BLaER1 treated with 17β-estradiol and CSF1 and Interleukin-3, amounts not matched to agents 10 nM and 100 nM (cell line): ENCODE measurements at regions not wholly inside any gene's neighbourhood (a gene's known extent, or its start where the extent isn't known, plus 50 kb on each side); places are given as distances from the start of the nearest gene placed in this dataset.

ENCODE experiments used
- H3K27ac ChIP-seq, 11 experiments: shearing (Covaris generic); formaldehyde crosslinking; 2 replicates each; pipeline ENCODE4 v1.8.1; 2022
- H3K27me3 ChIP-seq, 11 experiments: shearing (Covaris generic); formaldehyde crosslinking; 2 replicates each; pipeline ENCODE4 v1.8.1; 2022
- H3K36me3 ChIP-seq, 11 experiments: shearing (Covaris generic); formaldehyde crosslinking; 2 replicates each; pipeline ENCODE4 v1.8.1; 2022
- H3K4me1 ChIP-seq, 10 experiments: shearing (Covaris generic); formaldehyde crosslinking; 2 replicates each; pipeline ENCODE4 v1.8.1; 2022
- H3K4me2 ChIP-seq, 11 experiments: shearing (Covaris generic); formaldehyde crosslinking; 2 replicates each; pipeline ENCODE4 v1.8.1; 2022
- H3K4me3 ChIP-seq, 10 experiments: shearing (Covaris generic); formaldehyde crosslinking; 2 replicates each; pipeline ENCODE4 v1.8.1; 2022
- H3K9ac ChIP-seq, 11 experiments: shearing (Covaris generic); formaldehyde crosslinking; 2 replicates each; pipeline ENCODE4 v1.8.1; 2022
- H3K9me3 ChIP-seq, 11 experiments: shearing (Covaris generic); formaldehyde crosslinking; replicated peaks in 1 of 11; 2 replicates each; pipeline ENCODE4 v1.8.1; 2022
- H4K20me1 ChIP-seq, 11 experiments: shearing (Covaris generic); formaldehyde crosslinking; 2 replicates each; pipeline ENCODE4 v1.8.1; 2022
- Cebpa-rat ChIP-seq, 11 experiments: shearing (Covaris generic); IDR thresholded peaks; 2 replicates each; pipeline ENCODE4 v1.8.1; 2022

DNA sequence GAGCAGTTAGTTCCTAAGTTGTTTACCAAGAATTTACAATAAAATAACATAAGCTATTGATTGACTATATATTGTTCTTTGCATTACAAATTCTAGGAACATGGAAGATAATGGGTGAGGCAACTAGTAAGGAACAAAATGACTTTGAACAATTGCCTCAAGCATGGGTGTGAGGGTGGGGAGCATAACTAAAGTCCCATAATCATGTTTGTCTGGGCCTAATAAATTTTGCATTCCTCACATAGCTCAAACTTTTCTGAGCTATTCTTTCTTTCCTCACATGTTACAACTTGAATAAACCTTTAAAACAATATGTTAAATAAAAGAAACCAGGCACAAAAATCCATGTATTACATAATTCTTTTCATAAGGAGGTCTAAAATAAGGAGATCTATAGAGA is 1066.1 kb downstream of the NR2F1-AS1 start:
- no peaks in the 10 kb centered on the region for H3K36me3 ChIP-seq
- H3K4me3 ChIP-seq, result no peak overlapping the region
- H3K9ac ChIP-seq, result no peak overlapping the region
- TF ChIP-seq Cebpa-rat (IDR thresholded peaks at IDR 0.05), result no peak
- H4K20me1 ChIP-seq, result no peaks in the 10 kb centered on the region
- H3K9me3 ChIP-seq, result peaks cover 35 to 44% (median 38%) of the 10 kb centered on the region in 11 experiments
- H3K4me1 ChIP-seq, result no peaks in the 10 kb centered on the region
- no peak overlapping the region for H3K27ac ChIP-seq
- H3K4me2 ChIP-seq, result no peak overlapping the region
- H3K27me3 ChIP-seq, result peaks cover 0 to 13% (median 0%) of the 10 kb centered on the region in 11 experiments; a peak in 2 of 22 replicates

DNA sequence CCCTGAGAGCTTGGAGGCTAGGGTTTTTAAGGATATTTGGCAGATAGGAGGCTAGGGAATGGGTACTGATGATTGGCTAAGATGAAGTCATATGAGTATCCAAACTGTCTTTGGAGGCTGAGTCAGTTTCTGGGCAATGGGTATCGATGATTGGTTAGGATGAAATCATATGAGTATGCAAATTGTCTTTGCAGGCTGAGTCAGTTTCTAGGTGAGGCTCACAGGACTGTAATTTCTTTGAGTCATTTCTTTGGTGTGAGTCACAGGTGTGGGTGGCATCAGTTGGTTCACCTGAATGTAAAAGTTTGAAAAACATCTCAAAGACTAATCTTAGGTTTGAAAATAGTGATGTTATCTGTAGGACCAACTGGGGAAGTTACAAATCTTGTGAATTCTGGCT is 1068.0 kb downstream of the NR2F1-AS1 start:
- no peaks in the 10 kb centered on the region for H3K4me1 ChIP-seq
- H3K27me3 ChIP-seq, result 0 out of 22 replicates have a peak, but pooled peaks cover 0 to 4% (median 0%) of the 10 kb centered on the region in 11 experiments
- H3K9ac ChIP-seq, result no peak overlapping the region
- peaks cover 51 to 62% (median 56%) of the 10 kb centered on the region in 11 experiments for H3K9me3 ChIP-seq
- no peaks in the 10 kb centered on the region for H4K20me1 ChIP-seq
- TF ChIP-seq Cebpa-rat (IDR thresholded peaks at IDR 0.05), result no peak
- H3K36me3 ChIP-seq, result no peaks in the 10 kb centered on the region
- no peak overlapping the region for H3K4me2 ChIP-seq
- H3K27ac ChIP-seq, result no peak overlapping the region
- H3K4me3 ChIP-seq, result no peak overlapping the region

DNA sequence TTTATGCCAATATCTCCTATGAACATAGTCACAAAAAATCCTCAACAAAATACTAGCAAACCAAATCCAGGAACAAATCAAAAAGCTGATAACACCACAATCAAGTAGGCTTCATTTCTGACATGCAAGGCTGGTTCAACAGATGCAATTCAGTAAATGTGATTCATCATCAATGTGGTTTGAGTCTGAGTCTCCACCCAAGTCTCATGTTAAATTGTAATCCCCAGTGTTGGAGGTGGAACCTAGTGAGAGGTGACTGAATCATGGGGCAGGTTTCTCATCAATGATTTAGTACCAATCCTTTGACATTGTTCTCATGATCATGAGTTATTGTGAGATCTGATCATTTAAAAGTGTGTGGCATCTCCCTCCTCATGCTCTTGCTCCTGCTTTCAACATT is 1072.7 kb downstream of the NR2F1-AS1 start:
- peaks cover 43 to 55% (median 47%) of the 10 kb centered on the region in 11 experiments for H3K9me3 ChIP-seq
- no peaks in the 10 kb centered on the region for H4K20me1 ChIP-seq
- no peak overlapping the region for H3K27ac ChIP-seq
- H3K4me2 ChIP-seq, result no peak overlapping the region
- H3K4me3 ChIP-seq, result no peak overlapping the region
- no peak for TF ChIP-seq Cebpa-rat (IDR thresholded peaks at IDR 0.05)
- no peak overlapping the region for H3K9ac ChIP-seq
- H3K27me3 ChIP-seq, result no peaks in the 10 kb centered on the region
- H3K4me1 ChIP-seq, result peaks cover 0 to 15% (median 3%) of the 10 kb centered on the region in 10 experiments; a peak in 7 of 20 replicates
- no peaks in the 10 kb centered on the region for H3K36me3 ChIP-seq

DNA sequence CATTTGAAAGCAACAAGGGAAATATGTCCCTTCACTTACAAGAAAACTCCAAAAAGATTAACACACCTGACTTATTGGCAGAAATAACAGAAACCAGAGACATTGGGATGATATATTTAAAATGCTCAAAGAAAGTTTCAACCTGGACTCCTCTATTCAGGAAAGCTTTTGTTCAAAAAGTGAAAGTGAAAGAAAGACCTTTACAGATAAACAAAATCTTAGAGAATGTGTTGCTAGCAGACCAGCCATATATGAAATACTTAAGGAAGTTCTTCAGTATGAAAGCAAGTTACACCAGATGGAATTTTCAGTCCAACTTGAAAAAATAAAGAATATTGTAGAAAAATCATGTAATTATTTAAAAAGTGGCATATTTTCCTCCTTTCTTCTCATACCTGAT is 1075.1 kb downstream of the NR2F1-AS1 start:
- peaks cover 0 to 15% (median 3%) of the 10 kb centered on the region in 10 experiments; a peak in 7 of 20 replicates for H3K4me1 ChIP-seq
- no peaks in the 10 kb centered on the region for H3K27me3 ChIP-seq
- no peak for TF ChIP-seq Cebpa-rat (IDR thresholded peaks at IDR 0.05)
- peaks cover 23 to 33% (median 28%) of the 10 kb centered on the region in 11 experiments for H3K9me3 ChIP-seq
- no peak overlapping the region for H3K4me3 ChIP-seq
- no peaks in the 10 kb centered on the region for H3K36me3 ChIP-seq
- 0 out of 22 replicates have a peak overlapping the region, but pooled peaks of 1 of the 11 experiments have one; percentile 24 for H3K9ac ChIP-seq
- no peaks in the 10 kb centered on the region for H4K20me1 ChIP-seq
- H3K27ac ChIP-seq, result peak overlapping the region in 4 of 11 experiments; percentile 37 to 51 (median 48); a peak in 6 of 22 replicates
- peak overlapping the region in 9 of 11 experiments; percentile 13 to 60 (median 44); a peak in 13 of 22 replicates for H3K4me2 ChIP-seq

DNA sequence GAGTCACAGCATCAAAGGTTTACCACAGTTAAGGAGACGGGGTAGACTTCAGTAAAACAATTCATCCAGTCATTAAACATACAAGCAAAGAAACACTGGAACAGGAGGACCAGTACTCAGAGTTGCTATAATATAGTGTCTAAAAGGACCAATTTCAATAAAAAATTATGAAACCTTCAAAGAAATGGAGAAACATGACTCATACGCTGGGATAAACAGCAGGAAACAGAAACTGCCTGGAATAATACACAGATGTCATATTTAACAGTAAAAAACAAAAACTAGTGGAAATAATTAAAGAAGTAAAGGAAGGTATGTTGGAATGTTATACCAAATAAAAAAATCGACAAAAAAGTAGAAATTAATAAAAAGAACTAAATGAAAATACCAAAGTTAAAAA is 1075.9 kb downstream of the NR2F1-AS1 start:
- Histone ChIP-seq H3K36me3 (no peaks in the 10 kb centered on the region), H3K4me2 (peak overlapping the region in 3 of 11 experiments; percentile 6 to 44 (median 9); a peak in 2 of 22 replicates), H3K9ac (no peak overlapping the region), H3K4me3 (no peak overlapping the region), H3K4me1 (peaks cover 0 to 15% (median 3%) of the 10 kb centered on the region in 10 experiments; a peak in 7 of 20 replicates), H4K20me1 (no peaks in the 10 kb centered on the region), H3K27me3 (no peaks in the 10 kb centered on the region), H3K9me3 (peaks cover 17 to 25% (median 21%) of the 10 kb centered on the region in 11 experiments), H3K27ac (no peak overlapping the region)
- TF ChIP-seq Cebpa-rat (IDR thresholded peaks at IDR 0.05), result no peak

DNA sequence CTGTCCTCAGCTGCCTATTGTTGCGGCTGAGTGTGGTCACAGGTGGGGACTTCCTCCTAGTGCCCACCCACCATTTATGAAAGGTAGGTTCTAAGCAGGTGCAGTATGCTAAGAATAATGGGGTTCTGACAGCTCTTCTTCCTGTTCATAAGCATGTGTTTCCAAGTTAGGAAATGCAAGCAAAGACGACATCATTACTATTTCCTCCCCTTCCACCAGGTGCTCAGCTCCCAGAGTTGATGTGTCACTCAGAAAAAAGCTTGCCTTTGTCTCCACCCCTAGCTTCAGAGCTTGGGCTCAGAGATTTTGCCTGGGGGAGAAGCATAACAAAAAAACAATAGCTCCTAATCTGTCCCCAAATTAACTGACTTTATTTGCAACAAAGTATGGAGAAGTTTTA is 1076.7 kb downstream of the NR2F1-AS1 start:
- no peak overlapping the region for H3K4me3 ChIP-seq
- H3K4me1 ChIP-seq, result peaks cover 0 to 15% (median 3%) of the 10 kb centered on the region in 10 experiments; a peak in 7 of 20 replicates
- H3K9ac ChIP-seq, result no peak overlapping the region
- no peaks in the 10 kb centered on the region for H3K36me3 ChIP-seq
- no peaks in the 10 kb centered on the region for H3K27me3 ChIP-seq
- H3K9me3 ChIP-seq, result peaks cover 9 to 17% (median 13%) of the 10 kb centered on the region in 11 experiments
- peak overlapping the region in 4 of 11 experiments; percentile 8 to 35 (median 8); a peak in 4 of 22 replicates for H3K4me2 ChIP-seq
- no peak overlapping the region for H3K27ac ChIP-seq
- TF ChIP-seq Cebpa-rat (IDR thresholded peaks at IDR 0.05), result no peak
- no peaks in the 10 kb centered on the region for H4K20me1 ChIP-seq

DNA sequence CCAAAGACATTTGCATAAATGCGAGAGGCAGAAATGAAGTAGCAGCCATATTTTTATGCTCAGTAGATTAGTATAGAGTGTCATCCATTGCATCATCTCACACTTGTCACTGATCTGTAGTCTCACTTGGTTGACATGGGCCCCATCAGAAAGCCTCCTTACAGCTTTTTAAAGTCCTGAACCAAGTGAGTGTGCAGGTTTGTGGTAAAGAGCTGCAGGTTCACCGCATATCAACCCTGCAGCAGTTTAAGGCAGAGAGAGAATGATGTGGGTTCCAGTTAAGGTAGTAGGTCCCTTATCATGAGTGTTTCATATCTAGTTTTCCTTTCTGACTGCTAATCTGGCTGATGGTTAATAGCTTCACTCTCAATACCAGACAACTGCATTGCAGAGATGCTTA is 1080.3 kb downstream of the NR2F1-AS1 start:
- no peaks in the 10 kb centered on the region for H3K36me3 ChIP-seq
- no peak overlapping the region for H3K4me3 ChIP-seq
- H3K4me2 ChIP-seq, result no peak overlapping the region
- no peaks in the 10 kb centered on the region for H3K27me3 ChIP-seq
- H3K9me3 ChIP-seq, result no peaks in the 10 kb centered on the region
- H3K9ac ChIP-seq, result no peak overlapping the region
- TF ChIP-seq Cebpa-rat (IDR thresholded peaks at IDR 0.05), result no peak
- H3K4me1 ChIP-seq, result peaks cover 0 to 13% (median 1%) of the 10 kb centered on the region in 10 experiments; a peak in 7 of 20 replicates
- H4K20me1 ChIP-seq, result no peaks in the 10 kb centered on the region
- no peak overlapping the region for H3K27ac ChIP-seq

DNA sequence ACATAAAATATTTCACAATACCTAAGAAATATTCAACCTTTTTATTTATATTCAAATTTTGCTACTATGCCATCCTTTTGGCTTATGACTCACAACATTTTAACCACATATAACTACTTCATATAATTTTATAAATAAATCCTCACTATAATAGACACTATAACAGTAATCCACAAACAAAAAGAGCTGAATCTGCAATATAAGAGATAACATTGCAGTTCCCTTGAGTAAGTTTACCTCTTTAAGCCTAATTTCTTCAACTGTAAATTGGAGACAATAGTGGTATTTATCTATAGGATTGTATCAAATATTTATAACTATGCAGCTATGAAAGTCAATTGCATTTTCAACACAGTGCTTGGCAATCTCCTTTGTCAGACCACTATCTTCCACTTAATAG is 1084.5 kb downstream of the NR2F1-AS1 start:
- Histone ChIP-seq H3K27me3 (no peaks in the 10 kb centered on the region), H3K9me3 (no peaks in the 10 kb centered on the region), H3K36me3 (no peaks in the 10 kb centered on the region), H3K4me2 (no peak overlapping the region), H3K9ac (no peak overlapping the region), H3K4me3 (no peak overlapping the region), H3K27ac (no peak overlapping the region), H4K20me1 (no peaks in the 10 kb centered on the region), H3K4me1 (no peaks in the 10 kb centered on the region)
- no peak for TF ChIP-seq Cebpa-rat (IDR thresholded peaks at IDR 0.05)

DNA sequence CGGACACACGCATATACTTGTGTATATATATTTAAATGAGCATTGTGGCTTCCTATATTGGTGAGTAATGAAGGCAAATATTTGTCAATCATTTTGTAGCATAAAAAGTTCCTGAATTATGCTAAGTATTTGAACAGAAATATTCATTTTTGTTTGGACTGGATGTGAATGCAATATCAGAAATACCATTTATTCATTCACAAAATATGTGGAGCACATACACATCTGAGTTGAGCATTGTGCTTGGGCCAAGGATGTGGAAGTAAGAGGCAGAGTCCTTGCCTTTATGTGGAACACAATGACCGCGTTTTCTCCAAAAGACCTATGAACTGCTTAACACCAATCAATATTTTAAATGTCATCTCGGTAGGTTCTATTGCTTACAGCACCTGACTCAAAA is 1086.5 kb downstream of the NR2F1-AS1 start:
- Histone ChIP-seq H3K36me3 (no peaks in the 10 kb centered on the region), H3K27me3 (no peaks in the 10 kb centered on the region), H3K27ac (no peak overlapping the region), H3K9ac (no peak overlapping the region), H3K4me1 (peaks cover 0 to 9% (median 0%) of the 10 kb centered on the region in 10 experiments; a peak in 1 of 20 replicates), H3K9me3 (no peaks in the 10 kb centered on the region), H3K4me3 (no peak overlapping the region), H4K20me1 (no peaks in the 10 kb centered on the region), H3K4me2 (no peak overlapping the region)
- no peak for TF ChIP-seq Cebpa-rat (IDR thresholded peaks at IDR 0.05)

DNA sequence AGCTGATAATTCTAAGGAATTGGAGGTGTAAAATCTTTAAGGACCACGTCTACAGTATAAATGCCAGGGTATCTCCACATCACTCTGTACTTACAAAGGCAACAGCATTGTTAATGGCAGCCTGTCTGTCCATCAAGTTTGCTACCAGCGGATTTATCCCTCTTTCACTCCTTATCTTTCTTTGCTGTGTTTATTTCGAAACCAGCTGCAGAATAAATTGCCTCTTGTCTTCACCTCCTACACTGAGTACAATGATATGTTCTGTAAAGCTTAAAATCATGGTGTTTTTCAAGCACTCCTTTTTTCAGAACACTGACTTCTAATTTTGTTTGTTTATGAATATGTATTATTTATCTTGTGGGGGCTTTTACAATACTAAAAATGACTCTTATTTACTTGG is 1088.1 kb downstream of the NR2F1-AS1 start:
- Histone ChIP-seq H3K9me3 (no peaks in the 10 kb centered on the region), H3K4me2 (no peak overlapping the region), H3K36me3 (no peaks in the 10 kb centered on the region), H4K20me1 (no peaks in the 10 kb centered on the region), H3K27me3 (no peaks in the 10 kb centered on the region), H3K4me1 (peaks cover 0 to 9% (median 0%) of the 10 kb centered on the region in 10 experiments; a peak in 1 of 20 replicates), H3K4me3 (no peak overlapping the region), H3K27ac (no peak overlapping the region), H3K9ac (no peak overlapping the region)
- no peak for TF ChIP-seq Cebpa-rat (IDR thresholded peaks at IDR 0.05)
